PC-3 (cell line): ENCODE measurements at regions not wholly inside any gene's neighbourhood (a gene's known extent, or its start where the extent isn't known, plus 50 kb on each side); places are given as distances from the start of the nearest gene placed in this dataset.

Experiments used
- CTCF ChIP-seq: fragments of 300-600 bp; sonication (generic); conservative IDR thresholded peaks from 2 replicates; pipeline ENCODE4 v1.5.1; 2017; ENCODE audit warnings: antibody characterized with exemption, low read depth, mild to moderate bottlenecking, low read length
- EZH2phosphoT487 ChIP-seq: fragments of 300-600 bp; sonication (generic); IDR thresholded peaks from 2 replicates; pipeline ENCODE4 v1.6.1; 2018; ENCODE audit warnings: mild to moderate bottlenecking, antibody characterized with exemption, low read length, borderline replicate concordance

- no peak for TF ChIP-seq CTCF
- TF ChIP-seq EZH2phosphoT487: no peak
Observed at GRCh38 chr5:3818624-3819023, 223.0 kb downstream of the IRX1 start.
